ENCODE measurements at regions not wholly inside any gene's neighbourhood (a gene's known extent, or its start where the extent isn't known, plus 50 kb on each side); places are given as distances from the start of the nearest gene placed in this dataset.

GRCh38 chr6:12572896-12573827, 143.4 kb upstream of the PHACTR1 start:
- no peak for TF ChIP-seq EZH2 (IDR thresholded peaks at IDR 0.05)
- TF ChIP-seq, protein P1, sequence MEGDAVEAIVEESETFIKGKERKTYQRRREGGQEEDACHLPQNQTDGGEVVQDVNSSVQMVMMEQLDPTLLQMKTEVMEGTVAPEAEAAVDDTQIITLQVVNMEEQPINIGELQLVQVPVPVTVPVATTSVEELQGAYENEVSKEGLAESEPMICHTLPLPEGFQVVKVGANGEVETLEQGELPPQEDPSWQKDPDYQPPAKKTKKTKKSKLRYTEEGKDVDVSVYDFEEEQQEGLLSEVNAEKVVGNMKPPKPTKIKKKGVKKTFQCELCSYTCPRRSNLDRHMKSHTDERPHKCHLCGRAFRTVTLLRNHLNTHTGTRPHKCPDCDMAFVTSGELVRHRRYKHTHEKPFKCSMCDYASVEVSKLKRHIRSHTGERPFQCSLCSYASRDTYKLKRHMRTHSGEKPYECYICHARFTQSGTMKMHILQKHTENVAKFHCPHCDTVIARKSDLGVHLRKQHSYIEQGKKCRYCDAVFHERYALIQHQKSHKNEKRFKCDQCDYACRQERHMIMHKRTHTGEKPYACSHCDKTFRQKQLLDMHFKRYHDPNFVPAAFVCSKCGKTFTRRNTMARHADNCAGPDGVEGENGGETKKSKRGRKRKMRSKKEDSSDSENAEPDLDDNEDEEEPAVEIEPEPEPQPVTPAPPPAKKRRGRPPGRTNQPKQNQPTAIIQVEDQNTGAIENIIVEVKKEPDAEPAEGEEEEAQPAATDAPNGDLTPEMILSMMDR (IDR thresholded peaks at IDR 0.05): no peak
